NCI-H774 (cell line): ENCODE measurements at regions not wholly inside any gene's neighbourhood (a gene's known extent, or its start where the extent isn't known, plus 50 kb on each side); places are given as distances from the start of the nearest gene placed in this dataset.

Experiments used
- DNase-seq: peaks from one replicate; lab custom pipeline; 2025; lab: John Stamatoyannopoulos, UW

- DNase-seq = no peak
Measured at GRCh38 chr13:63972328-63972727, 2556.7 kb upstream of the PCDH20 start.

GRCh38 chr13:63954683-63955082 lies 2539.0 kb upstream of the PCDH20 start:
- no peak for DNase-seq

GRCh38 chr13:63948045-63948444 lies 2532.4 kb upstream of the PCDH20 start:
- no peak for DNase-seq

- DNase-seq = no peak
Measured at GRCh38 chr13:63944911-63945310, 2529.3 kb upstream of the PCDH20 start.

- DNase-seq = no peak
Measured at GRCh38 chr13:63942372-63942771, 2526.7 kb upstream of the PCDH20 start.

- DNase-seq = no peak
Measured at GRCh38 chr13:63938851-63939250, 2523.2 kb upstream of the PCDH20 start.

GRCh38 chr13:63910511-63910910 lies 2494.9 kb upstream of the PCDH20 start:
- no peak for DNase-seq

- no peak for DNase-seq
Measured at GRCh38 chr13:63909726-63910375, 2494.2 kb upstream of the PCDH20 start.

GRCh38 chr13:63902141-63902540 lies 2486.5 kb upstream of the PCDH20 start:
- no peak for DNase-seq

GRCh38 chr13:63901630-63902029 lies 2486.0 kb upstream of the PCDH20 start:
- no peak for DNase-seq

GRCh38 chr13:63900406-63900805 lies 2484.8 kb upstream of the PCDH20 start:
- DNase-seq = no peak

- DNase-seq = no peak
Measured at GRCh38 chr13:63896321-63896720, 2480.7 kb upstream of the PCDH20 start.

- no peak for DNase-seq
Measured at GRCh38 chr13:63882052-63882451, 2466.4 kb upstream of the PCDH20 start.

GRCh38 chr13:63880705-63881104 lies 2465.1 kb upstream of the PCDH20 start:
- DNase-seq = no peak

- DNase-seq = no peak
Measured at GRCh38 chr13:63873936-63874335, 2458.3 kb upstream of the PCDH20 start.

- DNase-seq = no peak
Measured at GRCh38 chr13:63864171-63864902, 2448.7 kb upstream of the PCDH20 start.

- DNase-seq = no peak
Measured at GRCh38 chr13:63855457-63856118, 2439.9 kb upstream of the PCDH20 start.

GRCh38 chr13:63853816-63854215 lies 2438.2 kb upstream of the PCDH20 start:
- DNase-seq = no peak

- no peak for DNase-seq
Measured at GRCh38 chr13:63851526-63851925, 2435.9 kb upstream of the PCDH20 start.

GRCh38 chr13:63843766-63844699 lies 2428.4 kb upstream of the PCDH20 start:
- DNase-seq = no peak

- no peak for DNase-seq
Measured at GRCh38 chr13:63842102-63842501, 2426.5 kb upstream of the PCDH20 start.
